NCI-H2196 treated with DMSO at 0.1 percent for 48 hours (cell line): ENCODE measurements at regions not wholly inside any gene's neighbourhood (a gene's known extent, or its start where the extent isn't known, plus 50 kb on each side); places are given as distances from the start of the nearest gene placed in this dataset.
"Not testable (repeated sequence)": the region's sequence is repeated elsewhere in the genome, so short reads cannot be mapped to it uniquely, and the experiment has no call there.

ENCODE experiments used
- DNase-seq: peaks from one replicate; lab custom pipeline; 2025; ENCODE audit not compliant: unreplicated experiment; lab: John Stamatoyannopoulos, UW

DNA sequence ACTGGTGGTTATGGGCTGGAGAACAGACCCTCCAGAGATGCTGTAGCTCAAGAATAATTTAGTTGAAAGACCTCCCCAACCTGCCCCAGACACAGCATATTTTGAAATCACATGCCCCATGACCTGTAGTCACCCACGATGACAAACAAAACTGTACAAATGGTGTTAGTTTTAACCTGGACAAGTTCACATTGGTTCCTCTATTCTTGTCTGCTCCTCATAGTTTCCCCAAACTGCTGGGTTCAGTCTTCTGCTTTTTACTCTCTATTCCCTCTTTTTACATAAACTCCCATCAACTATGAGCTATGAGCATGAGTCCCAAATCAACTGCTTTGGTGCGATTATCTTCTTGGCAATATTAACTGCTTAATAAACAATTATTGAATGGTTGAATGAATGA is 365.3 kb upstream of the CLINT1 start:
- DNase-seq = no peak

DNA sequence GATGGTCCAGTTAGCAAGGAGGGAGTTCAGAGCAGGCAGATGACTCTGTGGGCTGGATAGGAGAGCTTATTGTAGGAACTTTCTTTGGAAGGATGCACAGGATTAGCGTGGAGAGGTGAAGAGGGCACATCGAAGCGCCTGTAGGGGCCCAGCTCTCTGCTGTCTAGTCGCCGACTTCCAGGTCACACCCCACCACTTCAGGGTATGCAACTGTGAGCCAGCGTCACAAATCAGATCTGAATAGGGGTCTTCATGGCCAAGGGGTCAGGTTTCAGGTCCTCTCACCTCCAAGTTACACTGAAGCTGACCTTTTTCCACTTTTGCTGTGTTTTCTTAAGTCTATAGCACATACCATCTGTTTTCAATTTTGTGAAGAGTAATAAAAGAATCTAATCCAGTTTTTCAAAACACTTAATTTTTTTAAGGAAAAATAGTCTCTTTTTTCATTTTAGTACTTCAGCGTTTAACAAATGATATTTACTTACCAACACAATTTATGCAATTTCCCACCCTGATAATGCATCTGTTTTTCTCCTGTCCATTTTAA is 364.2 kb upstream of the CLINT1 start:
- no peak for DNase-seq

DNA sequence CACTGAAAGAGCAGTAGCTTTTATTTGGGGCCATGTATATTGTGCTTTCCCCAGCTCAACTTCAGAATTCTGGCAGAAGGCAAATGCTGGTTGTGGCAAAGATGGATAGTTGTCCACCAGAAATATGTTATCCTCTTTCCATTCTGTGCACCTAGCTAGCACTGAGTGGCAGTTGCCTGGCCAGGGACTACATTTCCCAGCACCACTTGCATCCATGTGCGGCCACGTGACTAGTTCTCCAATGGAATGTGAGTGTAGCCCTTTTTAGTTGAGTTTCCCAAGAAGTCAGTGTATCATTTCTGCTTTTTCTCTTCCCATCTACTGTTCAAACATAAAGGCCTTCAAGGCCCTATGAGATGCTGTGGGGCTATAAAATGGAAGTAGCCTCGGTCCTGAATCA is 354.0 kb upstream of the CLINT1 start:
- no peak for DNase-seq

DNA sequence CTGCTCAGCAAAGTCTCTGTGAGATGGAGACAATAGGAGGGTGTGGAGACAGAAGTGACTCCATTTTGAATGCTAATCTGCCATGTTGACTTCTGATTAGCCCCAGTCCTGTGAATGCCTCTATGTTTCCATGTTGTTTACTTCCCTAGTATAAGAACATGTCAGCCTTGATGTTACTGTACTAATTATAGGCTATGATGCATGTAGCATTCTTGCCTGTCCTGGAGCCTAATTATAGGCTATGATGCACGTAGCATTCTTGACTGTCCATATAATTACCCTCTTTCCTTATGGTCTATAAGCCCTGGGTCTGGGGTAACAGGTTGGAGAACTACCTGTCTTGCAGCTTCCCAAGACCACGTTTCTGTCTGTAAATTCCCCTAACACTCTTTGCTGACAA is 353.3 kb upstream of the CLINT1 start:
- DNase-seq = no peak

DNA sequence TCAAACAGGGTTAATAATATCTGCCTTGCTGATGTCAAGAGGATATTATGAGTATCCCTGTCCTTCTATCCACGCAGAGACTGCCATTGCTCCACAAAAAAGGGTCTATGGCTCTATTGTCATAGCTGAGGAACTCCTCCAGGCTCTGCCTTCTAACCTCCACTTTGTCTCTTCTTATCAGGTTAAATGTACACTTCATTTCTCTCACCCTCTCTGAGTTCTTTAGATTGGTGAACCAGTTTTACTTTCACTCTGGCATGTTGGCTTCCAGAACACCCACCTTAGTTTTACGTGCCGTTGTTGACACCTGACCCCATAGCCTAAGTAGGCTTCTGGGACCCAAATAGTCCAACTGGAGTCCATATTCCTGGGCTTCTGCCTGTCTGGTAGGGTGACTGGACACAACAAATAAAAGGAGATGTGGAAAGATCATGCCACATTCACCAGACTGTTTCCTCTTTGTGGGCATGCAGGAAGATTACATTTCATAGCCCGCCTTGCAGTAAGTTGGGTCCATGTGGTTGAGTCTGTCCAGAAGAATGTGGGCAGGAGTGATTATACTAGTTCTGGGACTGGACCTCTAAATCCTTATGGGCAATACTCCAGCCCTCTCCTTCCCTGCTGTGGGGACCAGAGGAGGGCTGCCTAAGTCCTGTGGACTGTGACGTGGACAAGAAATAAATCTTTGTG is 350.4 kb upstream of the CLINT1 start:
- DNase-seq = no peak

DNA sequence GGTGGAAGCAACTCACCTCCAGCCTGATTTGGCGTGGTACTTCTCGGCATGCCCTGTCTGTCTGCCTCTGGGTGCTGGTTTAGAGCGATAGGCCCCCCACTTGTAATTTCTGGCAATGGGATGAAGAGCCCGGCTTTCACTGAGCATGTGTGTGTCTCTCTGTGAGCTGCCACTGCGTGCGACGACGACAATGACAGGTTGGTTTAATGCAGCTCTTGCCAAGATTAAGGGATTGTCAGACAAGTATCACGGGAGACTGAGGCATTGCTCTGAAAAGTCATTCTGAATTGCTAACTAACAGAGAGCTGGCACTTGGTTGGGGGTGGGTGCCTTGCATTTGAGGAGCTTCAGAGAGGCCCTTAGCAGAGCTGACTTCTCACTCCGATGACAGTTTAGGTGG is 348.8 kb upstream of the CLINT1 start:
- DNase-seq = no peak

DNA sequence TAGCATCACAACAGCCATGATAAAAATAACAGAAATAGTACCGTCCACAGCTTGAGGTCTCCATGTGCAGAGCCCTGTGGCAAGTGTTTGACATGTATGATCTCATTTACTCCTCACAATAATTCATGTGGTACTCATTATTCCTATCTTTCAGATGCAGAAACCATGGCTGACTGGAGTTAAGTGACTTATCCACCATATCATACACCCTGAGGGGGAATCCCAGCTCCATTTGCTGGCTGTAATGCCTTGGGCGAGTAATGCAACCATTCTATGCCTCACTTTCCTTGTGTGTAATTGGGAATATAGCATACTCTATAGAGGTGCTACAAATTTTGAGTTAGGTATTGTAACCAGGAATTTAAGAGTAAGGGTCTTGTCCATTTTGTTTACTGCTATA is 347.0 kb upstream of the CLINT1 start:
- DNase-seq = no peak

DNA sequence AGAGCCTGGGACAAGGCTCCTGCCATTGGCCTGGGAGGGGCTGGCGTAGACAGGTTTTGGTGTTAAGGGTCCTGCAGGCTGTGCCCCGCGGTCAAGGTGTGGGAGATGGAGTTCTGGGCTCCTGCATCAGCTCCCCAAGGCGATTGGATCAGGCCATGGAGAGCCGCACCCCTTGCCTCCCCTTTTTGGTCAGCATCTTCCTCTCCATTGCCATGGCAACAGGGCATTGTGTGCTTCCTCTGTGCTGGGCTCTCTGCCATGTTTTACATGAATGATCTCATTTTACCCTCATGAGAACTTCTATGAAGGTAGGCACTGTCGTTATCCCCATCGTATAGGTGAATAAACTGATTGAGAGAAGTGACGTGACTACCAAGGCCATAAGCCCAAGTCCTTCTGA is 344.3 kb upstream of the CLINT1 start:
- no peak for DNase-seq

DNA sequence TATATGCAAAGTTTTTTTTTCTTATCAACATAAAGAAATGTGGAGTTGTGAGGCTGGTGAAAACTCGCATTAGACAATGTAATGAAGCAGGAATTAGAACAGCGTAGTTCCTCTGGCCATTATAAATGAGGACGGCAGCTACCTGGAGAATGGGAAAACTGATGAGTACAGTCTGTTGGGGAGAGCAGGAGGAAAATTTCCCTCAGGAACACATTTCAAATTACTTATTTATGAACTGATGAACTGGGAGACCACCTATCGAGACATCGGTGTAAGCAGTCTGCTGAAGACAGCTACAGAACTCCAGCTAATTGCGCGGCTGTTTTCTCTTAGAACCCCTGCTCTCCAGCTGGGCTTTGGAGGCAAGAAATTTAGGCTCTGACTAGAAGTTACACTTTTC is 343.9 kb upstream of the CLINT1 start:
- no peak for DNase-seq

DNA sequence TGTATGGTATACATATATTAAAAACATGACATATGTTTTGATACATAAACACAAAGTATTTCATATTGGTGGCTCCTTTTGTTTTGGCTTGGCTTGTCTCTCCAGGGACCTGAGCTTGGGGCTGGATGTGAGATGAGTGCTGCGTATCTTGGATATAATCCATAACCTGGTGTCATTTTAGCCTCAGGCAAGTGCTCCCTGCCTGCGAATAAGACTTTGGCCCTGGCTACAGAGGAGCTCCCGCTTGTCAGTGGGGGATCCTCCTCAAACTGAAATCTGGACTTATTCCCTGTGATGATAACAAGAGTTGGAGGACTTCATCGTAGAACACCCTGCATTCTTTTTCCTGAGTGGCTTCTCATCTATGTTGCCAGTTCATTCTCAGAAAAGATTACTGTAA is 341.7 kb upstream of the CLINT1 start:
- no peak for DNase-seq

DNA sequence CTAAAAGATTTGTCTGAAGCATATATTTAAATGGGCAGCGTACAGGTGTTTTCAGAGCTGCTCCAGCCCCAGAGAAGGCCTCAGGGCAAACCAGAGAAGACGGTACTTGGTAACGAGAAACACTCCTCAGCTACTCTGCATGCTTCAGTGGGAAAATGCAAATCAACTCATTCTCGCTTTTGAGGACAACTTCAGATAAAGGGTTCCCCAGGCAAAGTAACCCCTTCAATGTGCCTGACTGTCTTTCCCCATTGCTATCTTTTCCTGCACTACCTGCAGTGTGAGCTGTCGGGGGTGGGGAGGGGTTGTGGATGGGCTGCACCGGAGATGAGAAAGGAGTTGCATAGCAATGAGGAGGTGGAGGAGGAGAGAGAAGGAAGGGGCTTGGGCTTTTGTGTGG is 339.7 kb upstream of the CLINT1 start:
- DNase-seq = no peak

DNA sequence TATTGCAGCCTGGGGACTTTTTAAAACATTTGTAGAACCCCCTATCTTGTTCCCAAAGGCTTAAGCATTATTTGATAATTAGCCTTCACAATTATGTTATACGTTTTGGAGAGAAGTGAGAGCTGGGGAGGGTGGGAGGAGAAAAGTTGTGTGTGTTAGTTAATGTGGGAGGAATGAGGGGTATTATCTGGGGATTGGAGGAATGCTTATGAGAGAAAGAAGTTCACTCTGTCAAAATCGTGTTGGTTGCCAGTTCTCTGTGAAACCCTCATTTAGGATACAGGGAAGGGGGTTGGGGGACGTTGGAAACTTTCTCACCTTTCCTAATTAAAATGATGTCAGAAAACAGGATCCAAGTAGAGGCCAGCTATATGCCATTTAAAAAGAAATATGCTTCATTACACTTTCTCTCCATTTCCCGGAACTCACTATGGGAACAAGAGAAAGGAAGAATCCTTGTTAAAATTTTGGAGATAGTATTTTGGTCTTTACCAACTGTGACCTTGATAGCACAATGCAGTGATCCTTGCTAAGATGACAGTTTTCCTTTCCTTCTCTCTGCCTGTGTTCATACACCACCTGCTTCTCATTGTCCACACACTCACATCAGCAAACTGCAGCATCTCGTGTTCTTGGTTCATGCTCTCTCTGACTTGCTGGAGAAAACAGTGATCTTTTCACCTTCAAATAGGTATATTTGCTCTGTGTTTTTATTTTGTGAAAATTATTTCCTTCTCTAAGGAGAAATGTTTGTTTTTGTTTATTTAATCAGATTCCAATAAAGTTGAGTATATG is 336.7 kb upstream of the CLINT1 start:
- DNase-seq = no peak

DNA sequence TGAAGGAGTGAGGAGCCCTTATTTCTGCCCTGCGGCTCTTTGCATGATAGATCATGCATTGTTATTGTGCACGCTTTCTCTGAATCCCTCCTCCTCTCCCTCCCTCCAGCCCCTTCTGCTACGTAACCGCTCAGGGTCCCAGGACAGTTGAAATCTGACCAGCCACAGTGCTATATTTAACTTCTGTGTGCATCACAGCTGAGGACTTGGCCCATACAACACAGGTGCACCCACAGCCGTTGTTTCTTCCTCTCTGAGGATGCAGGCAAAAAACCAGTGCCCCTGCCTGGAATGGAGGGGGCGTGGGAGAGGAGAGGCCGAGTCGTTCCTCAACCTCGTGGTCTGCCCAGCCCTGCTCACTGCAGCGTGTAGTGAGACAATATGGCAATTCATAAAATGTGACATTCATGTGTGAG is 335.6 kb upstream of the CLINT1 start:
- no peak for DNase-seq

DNA sequence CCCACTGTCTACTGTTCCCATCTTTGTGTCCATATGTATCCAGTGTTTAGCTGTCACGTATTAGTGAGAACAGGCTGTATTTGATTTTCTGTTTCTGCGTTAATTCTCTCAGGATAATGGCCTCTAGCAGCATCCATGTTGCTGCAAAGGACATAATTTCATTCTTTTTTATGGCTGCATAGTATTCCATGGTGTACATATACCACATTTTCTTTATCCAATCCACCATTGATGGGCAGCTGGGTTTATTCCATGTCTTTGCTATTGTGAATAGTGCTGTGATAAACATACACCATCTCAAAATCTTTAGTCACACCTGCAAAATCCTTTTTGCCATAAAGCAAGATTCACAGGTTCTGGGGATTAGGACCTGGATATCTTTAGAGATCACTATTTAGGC is 334.4 kb upstream of the CLINT1 start:
- DNase-seq = not testable (repeated sequence)

DNA sequence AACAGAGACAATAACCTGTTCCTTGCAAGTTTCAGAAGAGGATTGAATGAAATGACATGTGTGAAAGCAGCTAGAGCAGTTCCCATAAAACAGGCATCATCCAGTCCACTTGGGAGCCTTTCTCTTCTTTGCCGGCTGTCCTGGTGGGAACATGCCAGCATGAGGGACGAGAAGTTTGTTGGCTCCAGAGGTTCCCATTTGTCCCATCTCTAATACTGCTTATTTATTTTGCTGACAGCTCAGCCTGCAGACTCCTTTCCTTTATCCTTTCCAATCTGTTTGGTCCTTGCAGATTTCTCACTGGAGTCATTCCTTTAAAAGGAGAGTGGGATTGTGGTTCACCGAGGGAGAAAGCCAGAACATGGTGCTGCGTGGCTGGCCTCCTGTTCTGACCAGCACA is 321.5 kb upstream of the CLINT1 start:
- no peak for DNase-seq

DNA sequence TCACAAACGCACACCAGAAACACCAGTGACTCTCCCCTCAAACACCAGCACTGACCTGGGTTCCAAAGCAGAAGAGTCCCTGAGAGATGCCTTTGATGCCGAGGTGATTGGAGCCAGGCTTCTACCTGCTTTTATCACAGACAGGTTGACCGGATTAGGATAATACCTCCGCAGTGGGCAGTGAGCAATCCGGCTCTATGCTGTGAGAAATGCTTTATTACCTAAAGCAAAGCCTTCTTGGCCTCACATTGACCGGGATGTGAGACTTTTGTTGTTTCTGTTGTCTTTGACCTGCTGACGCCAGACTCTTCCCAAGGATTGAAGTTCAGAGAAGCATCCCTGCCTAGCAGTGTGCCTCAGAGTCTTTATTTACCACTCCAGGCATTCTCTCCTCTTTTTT is 320.3 kb upstream of the CLINT1 start:
- no peak for DNase-seq

DNA sequence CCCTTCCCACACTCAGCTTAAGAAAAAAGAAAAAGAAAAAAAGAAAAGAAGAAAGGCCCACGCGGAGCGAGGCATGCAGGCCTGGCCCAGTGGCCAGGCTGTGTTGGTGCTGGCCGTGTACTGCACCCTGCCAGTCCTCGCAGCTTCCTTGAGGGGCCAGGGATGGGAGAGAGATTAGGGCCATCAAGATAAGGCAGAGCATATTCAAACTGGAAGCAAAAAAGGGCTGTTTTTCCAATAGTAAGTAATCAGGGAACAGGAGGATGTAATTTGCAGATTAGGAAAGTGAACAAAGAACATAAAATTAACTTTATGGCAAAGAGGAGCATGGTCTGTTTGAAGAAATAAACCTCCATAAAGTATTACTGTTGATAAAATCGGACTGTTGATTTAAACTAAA is 319.6 kb upstream of the CLINT1 start:
- DNase-seq = no peak

DNA sequence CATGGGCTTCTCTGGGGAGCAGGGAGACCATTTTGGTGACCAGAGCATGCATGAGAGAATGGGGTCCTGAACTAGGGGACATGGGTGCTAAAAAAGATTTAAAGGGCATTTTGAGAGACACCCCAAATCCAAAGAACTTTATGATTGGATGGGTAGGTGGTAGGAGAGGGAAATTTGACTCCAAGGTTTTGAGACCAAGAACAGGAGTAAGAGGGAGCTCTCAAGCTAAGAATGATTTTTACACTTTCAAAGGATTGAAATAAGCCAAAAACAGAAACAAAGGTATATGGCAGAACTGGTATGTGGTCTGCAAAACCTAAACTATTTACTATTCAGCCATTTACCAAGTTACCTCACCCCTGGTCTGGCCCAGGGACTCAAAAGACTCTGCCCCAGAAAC is 318.2 kb upstream of the CLINT1 start:
- DNase-seq = no peak

DNA sequence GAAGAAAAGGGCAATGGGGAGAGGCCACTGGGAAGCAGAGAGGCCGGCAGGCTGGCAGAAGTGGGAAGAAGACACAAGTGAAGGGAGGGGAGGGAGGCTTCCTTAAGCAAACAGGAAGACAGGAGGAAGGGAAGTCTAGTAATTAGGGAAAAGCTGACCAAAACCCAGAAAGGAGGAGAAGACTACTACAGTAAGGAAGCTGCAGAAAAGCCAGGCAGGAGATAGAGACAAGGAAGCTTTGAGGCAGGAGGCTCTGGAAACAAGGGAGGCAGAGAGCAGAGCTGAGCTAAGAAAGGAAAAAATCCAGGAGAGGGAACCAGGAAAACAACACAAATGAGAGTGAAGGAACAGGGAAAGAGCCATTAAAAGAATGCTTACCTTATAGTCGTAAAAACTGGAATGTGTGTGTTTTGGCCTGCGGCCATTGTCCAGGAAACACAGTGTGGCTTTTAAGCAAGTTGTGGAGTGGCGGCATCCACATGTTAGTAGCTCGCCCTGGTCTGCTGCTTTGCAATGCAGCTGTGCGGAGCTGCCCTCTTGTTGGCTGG is 317.1 kb upstream of the CLINT1 start:
- no peak for DNase-seq

DNA sequence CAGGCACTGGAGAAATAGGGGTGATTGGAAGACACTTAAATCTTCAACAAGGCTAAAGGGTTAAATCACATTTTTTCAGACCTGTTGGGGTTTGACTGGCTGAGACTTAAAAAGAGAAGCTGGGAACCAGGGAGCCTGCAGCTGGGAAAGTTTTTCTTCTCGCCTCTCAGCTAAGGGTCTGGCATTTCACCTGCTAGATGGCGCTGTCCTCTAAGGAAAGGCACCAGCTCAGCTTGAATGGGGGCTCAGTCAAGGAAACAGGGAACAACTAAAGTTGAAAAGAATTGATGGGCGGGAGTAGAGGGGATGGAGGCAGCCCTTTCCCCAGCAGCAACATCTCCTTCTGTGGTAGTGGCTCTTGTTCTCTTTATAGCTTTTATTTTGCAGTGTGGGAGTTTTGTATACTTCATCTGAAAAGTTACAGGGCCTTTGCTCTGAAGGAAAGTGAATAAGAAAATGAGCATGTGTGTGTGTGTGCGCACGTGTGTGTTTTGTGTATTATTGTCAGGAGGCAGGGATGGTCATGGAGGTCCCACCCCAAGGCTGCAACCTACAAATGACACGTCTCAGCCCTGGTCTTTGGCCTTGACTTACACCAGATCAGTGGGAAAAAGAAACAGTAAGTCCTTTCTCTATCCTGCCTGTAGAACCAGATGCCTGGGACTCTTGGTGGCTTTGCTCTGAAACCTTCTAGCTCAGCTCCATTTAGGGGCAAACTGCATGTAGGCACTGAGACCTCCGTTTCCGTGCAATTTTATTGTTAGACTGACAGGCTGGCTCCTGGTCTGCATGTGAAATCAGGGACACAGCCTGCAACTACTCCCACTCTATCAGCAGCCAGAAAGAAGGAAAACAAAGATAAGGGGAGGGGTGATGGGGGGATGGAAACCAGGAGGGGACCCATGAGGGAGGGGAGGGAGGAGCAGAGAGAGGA is 316.2 kb upstream of the CLINT1 start:
- no peak for DNase-seq

DNA sequence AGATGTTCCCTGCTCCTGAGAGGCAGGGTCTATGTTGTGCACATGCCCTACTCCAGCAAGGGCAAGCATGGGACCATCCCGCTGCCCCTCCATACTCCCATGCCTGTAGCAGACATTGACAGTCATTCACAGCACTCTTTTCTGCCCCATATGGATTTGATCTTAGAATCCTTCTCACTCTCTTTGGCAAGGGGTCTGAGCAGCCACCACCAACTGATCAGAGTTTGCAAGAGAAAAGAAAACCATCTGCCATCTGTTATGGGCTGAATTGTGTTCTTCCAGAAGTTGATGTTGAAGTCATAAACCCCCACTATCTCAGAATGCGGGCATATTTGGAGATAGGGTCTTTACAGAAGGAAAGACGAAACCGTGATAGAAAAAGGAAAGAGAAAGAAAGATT is 315.1 kb upstream of the CLINT1 start:
- DNase-seq = no peak
